GM19397 (cell line): ENCODE measurements at regions not wholly inside any gene's neighbourhood (a gene's known extent, or its start where the extent isn't known, plus 50 kb on each side); places are given as distances from the start of the nearest gene placed in this dataset.

Source experiments
- ATAC-seq: cut with Tn5 transposase; IDR thresholded peaks from one replicate; pipeline ENCODE4 v1.9.1; 2021; ENCODE audit warnings: mild to moderate bottlenecking, moderate library complexity; ENCODE audit not compliant: unreplicated experiment

- ATAC-seq, result no peak
Observed at GRCh38 chr4:11628093-11628725, 199.5 kb upstream of the HS3ST1 start.

GRCh38 chr4:11626066-11626465 is 197.4 kb upstream of the HS3ST1 start:
- ATAC-seq, result no peak

GRCh38 chr4:11625211-11625610 is 196.5 kb upstream of the HS3ST1 start:
- no peak for ATAC-seq

- ATAC-seq, result no peak
Observed at GRCh38 chr4:11624370-11624769, 195.7 kb upstream of the HS3ST1 start.

GRCh38 chr4:11623726-11624037 is 195.0 kb upstream of the HS3ST1 start:
- ATAC-seq, result no peak

GRCh38 chr4:11622961-11623725 is 194.4 kb upstream of the HS3ST1 start:
- ATAC-seq, result no peak

GRCh38 chr4:11620861-11621260 is 192.2 kb upstream of the HS3ST1 start:
- ATAC-seq, result no peak

- no peak for ATAC-seq
Observed at GRCh38 chr4:11618666-11619282, 190.1 kb upstream of the HS3ST1 start.

GRCh38 chr4:11616856-11617255 is 188.2 kb upstream of the HS3ST1 start:
- no peak for ATAC-seq

GRCh38 chr4:11615601-11616000 is 186.9 kb upstream of the HS3ST1 start:
- ATAC-seq, result no peak

GRCh38 chr4:11614426-11614825 is 185.7 kb upstream of the HS3ST1 start:
- no peak for ATAC-seq

GRCh38 chr4:11611868-11612267 is 183.2 kb upstream of the HS3ST1 start:
- no peak for ATAC-seq

GRCh38 chr4:11609751-11610150 is 181.1 kb upstream of the HS3ST1 start:
- ATAC-seq, result no peak

- ATAC-seq, result no peak
Observed at GRCh38 chr4:11608992-11609391, 180.3 kb upstream of the HS3ST1 start.

- ATAC-seq, result no peak
Observed at GRCh38 chr4:11606078-11606477, 177.4 kb upstream of the HS3ST1 start.

- no peak for ATAC-seq
Observed at GRCh38 chr4:11605597-11605996, 176.9 kb upstream of the HS3ST1 start.

GRCh38 chr4:11604821-11605220 is 176.1 kb upstream of the HS3ST1 start:
- no peak for ATAC-seq

GRCh38 chr4:11603591-11604194 is 175.0 kb upstream of the HS3ST1 start:
- no peak for ATAC-seq

- no peak for ATAC-seq
Observed at GRCh38 chr4:11602606-11603340, 174.1 kb upstream of the HS3ST1 start.

GRCh38 chr4:11599064-11599463 is 170.4 kb upstream of the HS3ST1 start:
- ATAC-seq, result no peak

- ATAC-seq, result no peak
Observed at GRCh38 chr4:11598591-11598990, 169.9 kb upstream of the HS3ST1 start.
